MM.1S (cell line): ENCODE measurements at regions not wholly inside any gene's neighbourhood (a gene's known extent, or its start where the extent isn't known, plus 50 kb on each side); places are given as distances from the start of the nearest gene placed in this dataset.

ENCODE experiments used
- DNase-seq: peaks from one replicate; pipeline ENCODE4 v3.0.0-alpha.2; 2015
- H2AFZ ChIP-seq: fragments of 300-600 bp; sonication (generic); 2 replicates; pipeline ENCODE4 v1.6.0; 2016; ENCODE audit warnings: antibody characterized with exemption, low read length
- H3F3A ChIP-seq: fragments of 300-600 bp; sonication (generic); 2 replicates; pipeline ENCODE4 v1.6.1; 2016; ENCODE audit warnings: mild to moderate bottlenecking, antibody characterized with exemption, low read length, moderate library complexity, mixed read lengths; ENCODE audit not compliant: insufficient read depth
- H3K27ac ChIP-seq: fragments of 300-600 bp; sonication (generic); 2 replicates; pipeline ENCODE4 v1.5.1; 2016; ENCODE audit warnings: mild to moderate bottlenecking, low read length
- H3K27me3 ChIP-seq: fragments of 300-600 bp; sonication (generic); replicated peaks from 2 replicates; pipeline ENCODE4 v1.6.0; 2016; ENCODE audit warnings: low read length; ENCODE audit not compliant: insufficient read depth
- H3K36me3 ChIP-seq: fragments of 300-600 bp; sonication (generic); replicated peaks from 2 replicates; pipeline ENCODE4 v1.6.1; 2016; ENCODE audit warnings: mild to moderate bottlenecking, low read length, mixed read lengths; ENCODE audit not compliant: insufficient read depth
- H3K4me1 ChIP-seq: fragments of 300-600 bp; sonication (generic); 2 replicates; pipeline ENCODE4 v1.6.1; 2016; ENCODE audit warnings: low read length, mixed read lengths
- H3K4me2 ChIP-seq: fragments of 300-600 bp; sonication (generic); 2 replicates; pipeline ENCODE4 v1.6.0; 2016; ENCODE audit warnings: low read depth, low read length
- H3K4me3 ChIP-seq: fragments of 300-600 bp; sonication (generic); 2 replicates; pipeline ENCODE4 v1.5.1; 2016; ENCODE audit warnings: low read length, mixed read lengths
- H3K79me2 ChIP-seq: fragments of 300-600 bp; sonication (generic); 2 replicates; pipeline ENCODE4 v1.6.1; 2016; ENCODE audit warnings: mixed run types, low read length, mixed read lengths
- H3K9ac ChIP-seq: fragments of 300-600 bp; sonication (generic); 2 replicates; pipeline ENCODE4 v1.6.1; 2016; ENCODE audit warnings: low read length, mixed read lengths
- H3K9me2 ChIP-seq: fragments of 300-600 bp; sonication (generic); replicated peaks from 2 replicates; pipeline ENCODE4 v1.6.1; 2016; ENCODE audit warnings: mild to moderate bottlenecking, low read length, mixed read lengths; ENCODE audit not compliant: insufficient read depth
- H3K9me3 ChIP-seq: fragments of 300-600 bp; sonication (generic); replicated peaks from 2 replicates; pipeline ENCODE4 v1.6.1; 2016; ENCODE audit warnings: mild to moderate bottlenecking, low read length, mixed read lengths; ENCODE audit not compliant: insufficient read depth
- H4K20me1 ChIP-seq: fragments of 300-600 bp; sonication (generic); 2 replicates; pipeline ENCODE4 v1.6.1; 2016; ENCODE audit warnings: mild to moderate bottlenecking, low read length, moderate library complexity, mixed read lengths; ENCODE audit not compliant: insufficient read depth
- EZH2 ChIP-seq: fragments of 300-600 bp; sonication (generic); optimal IDR thresholded peaks from 2 replicates; pipeline ENCODE3; 2017; ENCODE audit warnings: low read depth, mild to moderate bottlenecking, antibody characterized with exemption, low read length, mixed read lengths
- EZH2phosphoT487 ChIP-seq: fragments of 300-600 bp; sonication (generic); IDR thresholded peaks from 2 replicates; pipeline ENCODE4 v1.6.1; 2018; ENCODE audit warnings: antibody characterized with exemption, low read length
- TF ChIP-seq, protein P1 (sequence below): fragments of 300-600 bp; sonication (generic); IDR thresholded peaks from 2 replicates; pipeline ENCODE4 v1.5.1; 2016; ENCODE audit warnings: antibody characterized with exemption, low read length, mixed read lengths

DNA sequence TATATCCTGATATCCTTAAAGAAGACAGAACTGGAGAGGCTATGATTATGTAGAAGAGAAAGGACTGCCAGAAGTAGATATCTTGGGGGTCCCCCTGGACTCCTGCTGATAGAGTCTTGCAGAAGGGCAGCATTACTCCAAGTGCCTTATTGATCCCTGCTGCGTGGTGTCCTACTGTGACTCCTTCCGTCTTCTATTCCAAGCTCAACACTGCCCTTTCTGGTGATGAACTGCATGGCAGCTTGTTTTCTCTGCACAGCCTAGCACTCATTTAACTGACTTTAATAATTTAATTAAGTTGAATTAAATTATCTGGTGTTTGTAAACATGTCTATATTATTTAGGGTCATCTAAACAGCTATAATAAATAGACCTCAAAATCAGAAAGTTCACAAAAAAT lies 194.1 kb upstream of the DSEL start:
- Histone ChIP-seq H3K9me3 (no peaks in the 10 kb centered on the region), H3K27me3 (no peaks in the 10 kb centered on the region), H3K36me3 (no peaks in the 10 kb centered on the region), H3F3A (no peaks in the 10 kb centered on the region), H3K9me2 (no peaks in the 10 kb centered on the region), H4K20me1 (no peaks in the 10 kb centered on the region), H3K4me2 (no peak overlapping the region), H2AFZ (no peak overlapping the region), H3K79me2 (no peaks in the 10 kb centered on the region), H3K4me3 (no peak overlapping the region), H3K27ac (no peak overlapping the region), H3K4me1 (no peaks in the 10 kb centered on the region), H3K9ac (no peak overlapping the region)
- TF ChIP-seq EZH2 = no peak
- TF ChIP-seq EZH2phosphoT487 = no peak
- TF ChIP-seq, protein P1, sequence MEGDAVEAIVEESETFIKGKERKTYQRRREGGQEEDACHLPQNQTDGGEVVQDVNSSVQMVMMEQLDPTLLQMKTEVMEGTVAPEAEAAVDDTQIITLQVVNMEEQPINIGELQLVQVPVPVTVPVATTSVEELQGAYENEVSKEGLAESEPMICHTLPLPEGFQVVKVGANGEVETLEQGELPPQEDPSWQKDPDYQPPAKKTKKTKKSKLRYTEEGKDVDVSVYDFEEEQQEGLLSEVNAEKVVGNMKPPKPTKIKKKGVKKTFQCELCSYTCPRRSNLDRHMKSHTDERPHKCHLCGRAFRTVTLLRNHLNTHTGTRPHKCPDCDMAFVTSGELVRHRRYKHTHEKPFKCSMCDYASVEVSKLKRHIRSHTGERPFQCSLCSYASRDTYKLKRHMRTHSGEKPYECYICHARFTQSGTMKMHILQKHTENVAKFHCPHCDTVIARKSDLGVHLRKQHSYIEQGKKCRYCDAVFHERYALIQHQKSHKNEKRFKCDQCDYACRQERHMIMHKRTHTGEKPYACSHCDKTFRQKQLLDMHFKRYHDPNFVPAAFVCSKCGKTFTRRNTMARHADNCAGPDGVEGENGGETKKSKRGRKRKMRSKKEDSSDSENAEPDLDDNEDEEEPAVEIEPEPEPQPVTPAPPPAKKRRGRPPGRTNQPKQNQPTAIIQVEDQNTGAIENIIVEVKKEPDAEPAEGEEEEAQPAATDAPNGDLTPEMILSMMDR = no peak
- DNase-seq = no peak

DNA sequence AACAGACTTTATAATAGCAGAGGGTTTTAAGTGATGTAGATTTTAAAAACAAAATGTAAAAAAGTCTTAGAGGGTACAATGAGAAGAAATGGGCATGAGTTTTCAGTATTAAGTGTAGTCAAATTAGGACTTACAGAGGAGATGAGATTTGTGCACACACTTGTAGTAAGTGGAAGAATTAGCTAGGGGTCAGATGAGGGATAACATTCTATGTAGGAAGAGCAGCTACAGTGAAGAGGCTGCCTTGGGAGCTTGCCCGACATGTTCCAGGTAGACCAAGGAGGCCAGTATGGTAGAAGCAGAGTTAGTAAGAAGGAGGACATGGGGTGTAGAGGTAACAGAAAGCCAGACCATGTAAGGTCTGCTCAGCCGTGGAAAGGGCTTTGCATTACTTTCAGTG lies 189.2 kb upstream of the DSEL start:
- Histone ChIP-seq H4K20me1 (no peaks in the 10 kb centered on the region), H3K4me3 (no peak overlapping the region), H3K9me3 (no peaks in the 10 kb centered on the region), H3K36me3 (no peaks in the 10 kb centered on the region), H3K9me2 (no peaks in the 10 kb centered on the region), H3K27ac (no peak overlapping the region), H3K79me2 (no peaks in the 10 kb centered on the region), H3F3A (no peaks in the 10 kb centered on the region), H3K4me2 (no peak overlapping the region), H3K9ac (no peak overlapping the region), H3K27me3 (no peaks in the 10 kb centered on the region), H2AFZ (no peak overlapping the region), H3K4me1 (no peaks in the 10 kb centered on the region)
- TF ChIP-seq, protein P1 = no peak
- TF ChIP-seq EZH2 = no peak
- no peak for DNase-seq

DNA sequence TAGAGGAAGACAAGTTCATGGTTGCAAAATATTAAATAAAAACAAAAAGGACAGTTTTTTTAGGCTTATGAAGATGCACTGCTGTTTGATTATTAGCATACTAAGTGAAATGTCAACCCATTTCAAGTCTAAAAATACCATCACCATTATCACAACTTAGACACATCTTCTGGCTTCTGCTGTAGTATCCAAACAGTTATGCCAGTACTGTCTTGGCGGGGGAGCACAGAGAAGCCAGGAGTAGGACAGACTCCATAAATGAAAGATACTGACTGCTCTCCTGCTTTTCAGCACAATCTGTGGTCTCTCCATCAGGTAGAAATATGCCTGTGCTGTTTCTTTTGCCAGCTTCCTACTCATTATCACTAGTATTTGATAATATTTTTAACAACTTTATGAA lies 179.2 kb upstream of the DSEL start:
- no peak overlapping the region for H3K4me3 ChIP-seq
- H3K27ac ChIP-seq = no peak overlapping the region
- H2AFZ ChIP-seq = no peak overlapping the region
- DNase-seq = no peak
- peaks cover 7% of the 10 kb centered on the region; the same call in 1 of the 2 replicates for H3K4me1 ChIP-seq
- H3K9ac ChIP-seq = no peak overlapping the region
- H3K4me2 ChIP-seq = no peak overlapping the region
- no peaks in the 10 kb centered on the region for H3K27me3 ChIP-seq
- TF ChIP-seq EZH2 (no peak), EZH2phosphoT487 (no peak)
- TF ChIP-seq, protein P1 = no peak
- no peaks in the 10 kb centered on the region for H3K36me3 ChIP-seq
- no peaks in the 10 kb centered on the region for H3F3A ChIP-seq
- no peaks in the 10 kb centered on the region for H4K20me1 ChIP-seq
- no peaks in the 10 kb centered on the region for H3K9me2 ChIP-seq
- H3K9me3 ChIP-seq = no peaks in the 10 kb centered on the region
- H3K79me2 ChIP-seq = no peaks in the 10 kb centered on the region
